Spleen (tissue), 7 donors: ENCODE measurements at regions not wholly inside any gene's neighbourhood (a gene's known extent, or its start where the extent isn't known, plus 50 kb on each side); places are given as distances from the start of the nearest gene placed in this dataset.

Source experiments
- POLR2A ChIP-seq, 3 donors: fragments of 450-650 bp; IDR thresholded peaks; one replicate each; pipeline ENCODE4 v1.5.1; 2017; ENCODE audit warnings: antibody characterized with exemption in 3 of 3, mild to moderate bottlenecking in 1 of 3
- POLR2AphosphoS5 ChIP-seq, 3 donors: sonication (generic); formaldehyde crosslinking; IDR thresholded peaks; one replicate each; pipeline ENCODE4 v1.5.1; 2017; ENCODE audit warnings: antibody characterized with exemption in 3 of 3
- TF ChIP-seq, protein P1 (sequence below), 11 experiments: fragments of 200-600 bp in 7 of 11; fragments of 450-650 bp in 4 of 11; sonication (generic) in 4 of 11; IDR thresholded peaks in 8 of 11; conservative IDR thresholded peaks in 3 of 11; 1 replicate in 7 of 11; 2 replicates in 4 of 11; pipeline versions ENCODE4 v1.4.0 to v1.8.0; 2016 to 2021; ENCODE audit warnings: antibody characterized with exemption in 11 of 11, inconsistent platforms in 4 of 11, mild to moderate bottlenecking in 1 of 11
- donor health status: DM: no; HTN: no; CAD: no; lungs with moderate emphysema.
- donor health status: DM: no; HTN: no; CAD: no.
- donor health status: DM: no; HTN: no; CAD: no.

DNA sequence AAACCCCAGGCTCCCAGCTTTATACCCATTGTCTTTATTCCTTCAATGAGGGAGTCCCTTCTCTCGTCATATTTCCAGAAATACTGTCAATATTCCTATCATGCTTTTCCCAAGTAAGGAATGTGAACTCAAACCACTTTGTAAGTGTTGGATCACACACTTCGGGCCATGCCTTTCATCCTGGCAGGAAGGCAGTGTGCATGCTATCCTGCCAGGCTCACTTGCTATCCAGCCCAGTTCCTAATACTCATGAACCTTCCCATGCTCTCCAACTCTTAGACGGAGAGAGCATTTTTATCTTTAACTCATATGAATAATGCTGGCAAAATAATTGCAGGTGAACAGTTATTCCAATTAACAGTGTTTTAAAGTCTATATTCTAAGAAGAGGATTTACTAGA is 639.9 kb upstream of the ACO1 start:
- TF ChIP-seq, protein P1, sequence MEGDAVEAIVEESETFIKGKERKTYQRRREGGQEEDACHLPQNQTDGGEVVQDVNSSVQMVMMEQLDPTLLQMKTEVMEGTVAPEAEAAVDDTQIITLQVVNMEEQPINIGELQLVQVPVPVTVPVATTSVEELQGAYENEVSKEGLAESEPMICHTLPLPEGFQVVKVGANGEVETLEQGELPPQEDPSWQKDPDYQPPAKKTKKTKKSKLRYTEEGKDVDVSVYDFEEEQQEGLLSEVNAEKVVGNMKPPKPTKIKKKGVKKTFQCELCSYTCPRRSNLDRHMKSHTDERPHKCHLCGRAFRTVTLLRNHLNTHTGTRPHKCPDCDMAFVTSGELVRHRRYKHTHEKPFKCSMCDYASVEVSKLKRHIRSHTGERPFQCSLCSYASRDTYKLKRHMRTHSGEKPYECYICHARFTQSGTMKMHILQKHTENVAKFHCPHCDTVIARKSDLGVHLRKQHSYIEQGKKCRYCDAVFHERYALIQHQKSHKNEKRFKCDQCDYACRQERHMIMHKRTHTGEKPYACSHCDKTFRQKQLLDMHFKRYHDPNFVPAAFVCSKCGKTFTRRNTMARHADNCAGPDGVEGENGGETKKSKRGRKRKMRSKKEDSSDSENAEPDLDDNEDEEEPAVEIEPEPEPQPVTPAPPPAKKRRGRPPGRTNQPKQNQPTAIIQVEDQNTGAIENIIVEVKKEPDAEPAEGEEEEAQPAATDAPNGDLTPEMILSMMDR (IDR thresholded peaks at IDR 0.05 in 8 of 11, conservative IDR thresholded peaks at IDR 0.05 in 3 of 11), result no peak
- TF ChIP-seq POLR2AphosphoS5 (IDR thresholded peaks at IDR 0.05) (no peak), POLR2A (IDR thresholded peaks at IDR 0.05) (no peak)
